ENCODE measurements at regions not wholly inside any gene's neighbourhood (a gene's known extent, or its start where the extent isn't known, plus 50 kb on each side); places are given as distances from the start of the nearest gene placed in this dataset.

- no peak overlapping the region for H3K27ac ChIP-seq
- no peak for TF ChIP-seq CTCF (IDR thresholded peaks at IDR 0.05)
- H3K27me3 ChIP-seq, result no peaks in the 10 kb centered on the region
- no peaks in the 10 kb centered on the region for H3K4me1 ChIP-seq
- H3K9me3 ChIP-seq, result no peaks in the 10 kb centered on the region
- no peak overlapping the region for H3K4me3 ChIP-seq
- DNase-seq (ENCODE audit: low spot score), result no peak
- no peaks in the 10 kb centered on the region for H3K36me3 ChIP-seq
Measured at GRCh38 chr12:58621126-58621525, 299.2 kb downstream of the LRIG3 start.

- no peak overlapping the region for H3K27ac ChIP-seq
- H3K36me3 ChIP-seq, result no peaks in the 10 kb centered on the region
- peaks cover 0 to 12% of the 10 kb centered on the region in 2 donors for H3K9me3 ChIP-seq
- no peak for DNase-seq (ENCODE audit: low spot score)
- H3K27me3 ChIP-seq, result no peaks in the 10 kb centered on the region
- TF ChIP-seq CTCF (IDR thresholded peaks at IDR 0.05), result no peak
- no peaks in the 10 kb centered on the region for H3K4me1 ChIP-seq
- no peak overlapping the region for H3K4me3 ChIP-seq
Measured at GRCh38 chr12:58629376-58629775, 290.9 kb downstream of the LRIG3 start.

- Histone ChIP-seq H3K27ac (no peak overlapping the region), H3K36me3 (no peaks in the 10 kb centered on the region), H3K27me3 (no peaks in the 10 kb centered on the region), H3K9me3 (peaks cover 0 to 18% of the 10 kb centered on the region in 2 donors), H3K4me3 (no peak overlapping the region), H3K4me1 (no peaks in the 10 kb centered on the region)
- TF ChIP-seq CTCF (IDR thresholded peaks at IDR 0.05), result no peak
- DNase-seq (ENCODE audit: low spot score), result no peak
Measured at GRCh38 chr12:58633479-58633878, 286.8 kb downstream of the LRIG3 start.

- no peaks in the 10 kb centered on the region for H3K4me1 ChIP-seq
- no peak overlapping the region for H3K27ac ChIP-seq
- no peak for DNase-seq (ENCODE audit: low spot score)
- no peaks in the 10 kb centered on the region for H3K27me3 ChIP-seq
- no peaks in the 10 kb centered on the region for H3K36me3 ChIP-seq
- H3K9me3 ChIP-seq, result peaks cover 0 to 6% of the 10 kb centered on the region in 2 donors
- TF ChIP-seq CTCF (IDR thresholded peaks at IDR 0.05), result no peak
- no peak overlapping the region for H3K4me3 ChIP-seq
Measured at GRCh38 chr12:58639318-58639934, 280.9 kb downstream of the LRIG3 start.

- TF ChIP-seq CTCF (IDR thresholded peaks at IDR 0.05), result no peak
- Histone ChIP-seq H3K36me3 (no peaks in the 10 kb centered on the region), H3K27me3 (no peaks in the 10 kb centered on the region)
Measured at GRCh38 chr12:58640314-58640713, 280.0 kb downstream of the LRIG3 start.

GRCh38 chr12:58645946-58646345 lies 274.4 kb downstream of the LRIG3 start:
- no peak for TF ChIP-seq CTCF (IDR thresholded peaks at IDR 0.05)

More at GRCh38 chr12:58640314-58640713, 280.0 kb downstream of the LRIG3 start:
- H3K4me3 ChIP-seq, result no peak overlapping the region
- DNase-seq (ENCODE audit: low spot score), result no peak
- H3K9me3 ChIP-seq, result peaks cover 0 to 6% of the 10 kb centered on the region in 2 donors
- H3K4me1 ChIP-seq, result no peaks in the 10 kb centered on the region
- no peak overlapping the region for H3K27ac ChIP-seq

More at GRCh38 chr12:58645946-58646345, 274.4 kb downstream of the LRIG3 start:
- DNase-seq (ENCODE audit: low spot score), result no peak
- no peaks in the 10 kb centered on the region for H3K36me3 ChIP-seq
- H3K27me3 ChIP-seq, result no peaks in the 10 kb centered on the region
- H3K27ac ChIP-seq, result no peak overlapping the region
- H3K4me3 ChIP-seq, result no peak overlapping the region
- H3K9me3 ChIP-seq, result no peaks in the 10 kb centered on the region
- H3K4me1 ChIP-seq, result no peaks in the 10 kb centered on the region
